HG03378 (cell line): ENCODE measurements at regions not wholly inside any gene's neighbourhood (a gene's known extent, or its start where the extent isn't known, plus 50 kb on each side); places are given as distances from the start of the nearest gene placed in this dataset.
"Not testable (repeated sequence)": the region's sequence is repeated elsewhere in the genome, so short reads cannot be mapped to it uniquely, and the experiment has no call there.

ENCODE experiments used
- ATAC-seq: cut with Tn5 transposase; IDR thresholded peaks from one replicate; pipeline ENCODE4 v1.9.1; 2021; ENCODE audit warnings: mild to moderate bottlenecking, moderate library complexity; ENCODE audit not compliant: unreplicated experiment

DNA sequence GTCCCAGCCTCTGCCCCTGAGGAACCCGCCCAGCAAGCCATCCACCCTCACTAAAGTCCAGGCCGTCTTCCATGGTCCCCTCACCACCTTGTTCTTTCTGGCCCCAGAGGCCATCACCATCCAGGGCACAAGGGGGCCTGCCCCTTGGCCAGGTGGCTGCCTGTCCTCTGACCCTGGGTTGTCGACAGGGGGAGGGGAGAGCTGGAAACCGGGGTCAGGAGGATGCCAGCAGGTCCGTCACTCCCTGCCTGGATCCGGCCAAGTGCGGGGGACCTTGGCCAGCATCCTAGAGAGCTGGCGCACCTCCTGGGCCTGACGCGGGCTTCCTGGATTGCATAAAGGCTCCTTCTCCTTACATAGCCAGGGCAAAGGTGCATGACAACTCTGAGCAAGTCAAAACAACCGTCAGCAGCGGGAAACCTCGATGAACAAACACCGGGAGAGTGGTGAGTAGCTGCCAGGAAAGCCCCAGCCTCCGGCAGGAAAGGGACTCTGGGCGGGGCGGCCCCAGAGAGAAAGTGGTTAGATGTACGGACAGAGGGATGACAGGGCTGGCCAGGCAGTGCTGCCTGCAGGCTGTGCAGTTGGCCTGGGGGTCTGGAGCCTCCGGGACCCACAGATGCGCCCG, 4461.2 kb upstream of the TPTE start:
- not testable (repeated sequence) for ATAC-seq

DNA sequence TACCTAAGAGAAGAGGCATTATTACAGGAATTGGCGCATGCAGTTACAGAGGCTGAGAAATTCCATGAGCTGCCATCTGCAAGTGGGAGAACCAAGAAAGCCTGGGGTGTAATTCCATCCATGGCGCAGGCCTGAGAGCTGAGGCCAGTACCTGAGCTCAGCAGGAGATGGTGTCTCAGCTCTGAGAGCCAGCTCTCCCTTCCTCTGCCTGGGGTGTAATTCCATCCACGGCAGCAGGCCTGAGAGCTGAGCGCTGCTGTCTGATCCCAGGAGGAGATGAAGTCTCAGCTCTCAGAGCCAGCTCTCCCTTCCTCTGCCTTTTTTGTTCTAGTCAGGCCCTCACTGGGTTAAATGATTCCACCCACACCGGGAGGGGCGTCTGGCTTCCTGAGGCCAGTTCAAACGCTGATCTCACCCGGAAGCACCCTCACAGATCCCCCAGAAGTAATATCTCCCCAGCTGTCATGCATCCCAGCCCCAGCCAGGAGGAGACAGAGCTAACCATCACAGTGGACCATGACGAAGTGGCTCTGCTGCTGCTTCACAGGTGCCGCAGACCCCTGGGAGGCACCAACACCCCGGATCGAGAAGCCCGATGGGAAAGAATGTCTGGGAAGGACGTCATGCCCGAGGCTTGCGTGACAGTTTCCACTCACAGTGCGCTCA, 4454.9 kb upstream of the TPTE start:
- not testable (repeated sequence) for ATAC-seq

DNA sequence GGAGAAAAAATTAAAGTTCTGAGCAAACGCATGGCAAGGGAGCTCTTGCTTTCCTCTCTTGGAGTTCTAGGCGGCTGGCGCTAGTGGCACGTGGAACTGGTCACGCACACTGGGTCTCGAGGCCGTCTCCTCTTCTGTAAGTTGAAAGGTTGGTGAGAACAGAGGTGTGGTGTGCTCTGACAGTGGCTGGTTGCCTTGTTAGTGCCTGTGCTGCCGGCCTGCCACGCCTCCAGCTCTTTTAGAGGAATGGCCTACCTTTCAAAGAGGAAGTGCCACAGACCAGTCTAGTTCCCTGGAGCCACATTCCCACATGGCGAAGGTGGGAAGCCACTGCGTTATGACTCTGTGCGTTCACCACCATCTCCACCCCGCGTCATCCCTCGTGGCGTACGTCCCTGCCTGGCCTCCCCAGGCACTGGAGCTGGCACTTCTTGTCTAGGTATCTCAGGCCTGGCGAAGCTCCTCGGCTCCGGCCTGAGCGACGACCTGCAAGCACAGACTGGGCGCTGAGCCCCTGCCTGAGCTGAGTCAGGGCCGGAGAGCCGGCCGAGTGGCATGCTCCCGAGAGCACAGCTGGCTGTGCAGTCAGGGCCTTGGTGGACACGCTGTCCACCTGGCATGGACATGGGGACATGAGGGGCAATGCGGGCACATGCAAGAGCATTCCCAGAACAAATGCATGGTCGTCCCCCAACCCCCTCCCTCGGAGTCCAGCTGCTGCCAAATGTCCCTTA, 4453.1 kb upstream of the TPTE start:
- not testable (repeated sequence) for ATAC-seq

DNA sequence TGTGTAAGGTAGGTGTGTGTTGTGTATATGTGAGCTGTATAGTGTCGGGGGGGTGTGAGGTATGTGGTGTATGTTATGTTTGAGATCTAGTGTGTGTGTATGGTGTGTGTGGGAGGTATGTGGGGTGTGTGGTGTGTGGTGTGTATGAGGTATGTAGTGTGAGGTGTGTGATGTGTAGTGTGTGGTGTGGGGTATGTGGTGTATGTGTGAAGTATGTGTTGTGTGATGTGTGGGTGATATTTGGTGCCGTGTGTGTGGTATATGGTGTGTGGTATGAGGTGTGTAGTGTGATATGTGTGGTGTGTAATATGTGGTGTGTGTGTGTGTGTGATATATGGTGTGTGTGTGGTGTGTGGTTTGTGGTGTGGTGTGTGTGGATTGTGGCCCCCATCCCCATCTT, 4451.2 kb upstream of the TPTE start:
- not testable (repeated sequence) for ATAC-seq

DNA sequence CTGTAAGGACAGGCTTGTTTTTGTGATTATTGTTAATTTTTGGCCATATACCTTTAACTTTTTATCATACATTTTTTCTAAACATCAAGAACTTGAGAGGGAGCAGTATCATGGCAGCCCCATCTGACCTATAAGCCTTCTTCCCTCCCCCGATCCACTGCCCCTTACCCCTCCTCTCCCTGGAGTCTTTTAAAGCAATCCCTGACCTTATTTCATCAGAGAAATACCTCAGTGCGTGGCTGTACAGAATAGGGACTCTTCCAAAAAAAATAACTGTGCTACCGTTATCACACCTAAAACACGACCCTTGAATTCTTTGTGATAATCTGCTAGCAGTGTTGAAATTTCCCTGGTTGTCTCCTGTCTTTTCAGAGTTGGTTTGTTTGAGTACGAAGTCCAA, 4448.7 kb upstream of the TPTE start:
- ATAC-seq = not testable (repeated sequence)

DNA sequence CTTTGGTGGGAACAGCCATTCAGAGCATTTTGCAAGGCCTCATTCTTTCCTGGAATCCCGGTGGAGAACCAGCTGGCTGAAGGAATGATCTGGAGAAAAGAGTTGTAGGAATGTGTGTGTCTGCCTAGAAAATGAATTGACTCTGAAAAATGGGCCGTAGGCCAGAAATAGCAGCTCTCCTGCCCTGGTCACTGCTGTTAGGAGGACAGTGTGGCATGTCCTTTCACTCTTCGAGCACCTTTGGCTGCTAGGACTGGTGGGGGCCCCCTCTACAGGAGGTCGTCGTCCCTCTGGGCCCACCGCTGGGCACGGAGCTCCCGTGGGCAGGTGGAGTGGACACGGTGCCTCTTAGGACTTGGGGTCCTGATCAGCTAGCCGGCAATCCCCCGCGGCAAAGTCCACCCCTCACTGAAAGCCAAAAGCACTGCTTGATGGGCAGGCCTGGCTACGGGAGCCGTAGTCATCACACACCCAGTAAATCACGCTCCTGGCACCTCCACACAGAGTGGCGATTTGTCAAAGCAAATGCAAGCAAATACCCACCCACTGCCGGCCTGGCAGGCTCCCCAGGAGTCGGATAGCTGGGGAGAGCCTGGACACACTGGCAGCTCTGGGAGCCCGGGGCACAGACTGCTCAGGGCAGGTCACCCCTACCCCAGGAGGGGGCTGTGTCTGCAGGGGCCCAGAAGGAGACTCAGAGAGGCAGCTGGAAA, 4447.2 kb upstream of the TPTE start:
- not testable (repeated sequence) for ATAC-seq

DNA sequence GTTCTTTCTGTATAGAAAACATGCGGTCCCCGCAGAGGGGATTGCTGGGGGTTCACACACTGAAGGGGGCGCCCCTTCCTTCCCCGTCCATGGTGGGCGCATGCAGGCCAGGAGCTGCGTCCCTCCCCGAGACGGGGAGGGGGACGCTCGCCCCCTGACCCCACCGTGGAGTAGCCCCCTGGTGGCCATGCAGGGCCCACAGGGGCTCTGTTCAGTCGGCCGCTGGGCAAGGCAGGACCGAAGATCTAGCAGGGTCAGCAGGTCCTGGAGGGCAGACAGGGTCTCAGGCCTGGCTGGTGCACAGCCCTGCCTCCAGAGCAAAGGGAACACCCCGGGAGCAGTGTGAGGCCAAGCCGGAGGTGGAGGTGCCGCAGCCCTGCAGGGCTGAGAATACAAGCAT, 4446.4 kb upstream of the TPTE start:
- ATAC-seq = not testable (repeated sequence)

DNA sequence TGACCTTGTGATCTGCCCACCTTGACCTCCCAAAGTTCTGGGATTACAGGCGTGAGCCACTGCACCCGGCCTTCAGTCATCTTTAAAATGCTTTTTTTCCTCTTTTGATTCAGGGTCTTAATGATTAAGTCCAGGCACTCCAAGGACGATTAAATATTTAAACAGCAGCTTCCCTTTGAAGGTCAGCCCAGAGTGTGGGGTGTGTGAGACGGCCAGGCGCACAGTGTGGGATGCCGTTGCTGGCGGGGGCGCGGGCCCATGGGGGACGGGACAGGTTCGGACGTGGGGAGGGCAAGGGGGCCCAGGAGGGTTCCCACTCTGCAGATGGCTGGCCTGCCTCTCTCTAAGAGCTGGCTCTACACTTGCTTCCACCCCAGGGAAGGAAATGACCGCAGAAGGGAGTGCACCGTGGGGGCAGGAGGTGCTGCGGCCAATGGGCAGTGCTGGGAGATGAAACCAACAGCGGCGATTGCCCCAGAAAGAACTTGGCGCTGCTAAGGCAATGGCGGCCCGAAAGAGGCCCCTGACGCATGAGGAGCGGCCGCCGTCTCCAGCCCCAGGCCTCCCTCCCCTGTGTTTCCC, 4445.7 kb upstream of the TPTE start:
- ATAC-seq = not testable (repeated sequence)

DNA sequence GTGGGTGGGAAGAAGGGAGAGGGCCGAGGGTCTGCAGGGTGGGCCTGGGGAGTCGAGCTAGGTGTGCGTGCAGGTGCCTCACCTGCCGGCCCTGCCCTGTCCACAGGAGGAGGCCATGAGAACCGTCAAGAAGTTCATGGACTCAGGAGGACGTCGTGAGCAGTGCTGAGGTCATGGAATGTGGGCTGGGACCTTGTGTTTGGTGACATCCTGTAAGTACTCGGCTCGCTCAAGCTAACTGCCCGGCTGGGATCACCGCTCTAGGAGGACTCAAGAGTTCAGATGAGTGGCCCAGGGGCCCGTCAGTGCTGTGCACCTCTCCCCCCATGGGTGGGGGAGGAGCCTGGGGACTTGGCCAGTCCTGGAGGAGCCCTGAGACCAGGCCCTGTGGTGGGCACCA, 4444.0 kb upstream of the TPTE start:
- not testable (repeated sequence) for ATAC-seq

DNA sequence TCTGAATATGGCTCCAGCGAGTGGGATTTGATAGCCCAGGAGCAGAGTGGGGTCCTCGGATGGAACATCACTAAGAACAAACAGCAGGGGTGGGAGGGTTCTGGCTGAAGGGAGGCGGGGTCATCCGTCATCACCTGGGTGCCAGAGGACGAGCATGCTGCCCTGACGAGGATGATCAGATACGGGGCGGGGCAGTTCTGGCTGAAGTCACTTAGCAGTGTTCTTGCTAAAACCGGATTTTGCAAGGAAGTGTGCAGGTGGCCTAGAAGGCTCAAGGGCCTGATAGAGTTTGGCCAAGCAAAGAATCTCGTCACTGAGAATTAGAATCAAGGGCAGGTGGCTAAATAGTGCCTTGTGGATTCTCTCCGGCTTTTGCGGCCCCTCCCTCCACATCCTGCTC, 4442.5 kb upstream of the TPTE start:
- ATAC-seq = not testable (repeated sequence)

DNA sequence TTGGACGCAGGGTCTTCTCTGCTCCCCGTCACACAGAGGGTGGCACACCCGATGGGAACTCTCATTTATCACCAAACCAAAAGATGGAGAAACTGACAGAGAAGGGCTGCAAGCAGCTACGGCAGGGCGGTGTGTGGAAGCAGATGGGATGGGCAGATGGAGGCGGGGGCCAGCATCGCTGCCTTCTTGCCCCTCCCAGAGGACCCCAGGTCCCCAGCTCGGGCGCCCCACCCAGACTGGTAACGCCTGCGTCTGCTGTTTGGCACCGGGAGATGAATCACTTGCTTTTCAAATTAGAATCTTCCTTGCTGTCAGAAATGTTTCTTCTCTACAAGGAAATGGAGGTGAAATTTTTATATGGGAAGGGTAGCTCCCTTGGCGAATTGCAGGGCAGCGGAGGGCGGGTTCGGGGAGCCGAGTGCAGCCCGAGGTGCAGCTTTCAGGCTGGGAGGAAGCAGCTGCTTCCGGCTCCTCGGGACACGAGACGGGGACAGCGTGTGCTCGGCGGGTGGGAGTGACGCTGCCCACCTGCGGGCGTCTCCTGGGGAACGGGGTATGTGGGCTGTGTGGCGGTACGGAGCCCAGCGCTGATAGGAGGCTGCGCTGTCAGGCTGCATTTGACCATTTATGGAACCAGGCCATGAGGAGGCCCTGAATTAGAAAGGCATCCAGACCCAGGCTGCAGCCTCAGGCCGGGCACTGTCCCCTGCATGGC, 4440.3 kb upstream of the TPTE start:
- ATAC-seq = not testable (repeated sequence)

DNA sequence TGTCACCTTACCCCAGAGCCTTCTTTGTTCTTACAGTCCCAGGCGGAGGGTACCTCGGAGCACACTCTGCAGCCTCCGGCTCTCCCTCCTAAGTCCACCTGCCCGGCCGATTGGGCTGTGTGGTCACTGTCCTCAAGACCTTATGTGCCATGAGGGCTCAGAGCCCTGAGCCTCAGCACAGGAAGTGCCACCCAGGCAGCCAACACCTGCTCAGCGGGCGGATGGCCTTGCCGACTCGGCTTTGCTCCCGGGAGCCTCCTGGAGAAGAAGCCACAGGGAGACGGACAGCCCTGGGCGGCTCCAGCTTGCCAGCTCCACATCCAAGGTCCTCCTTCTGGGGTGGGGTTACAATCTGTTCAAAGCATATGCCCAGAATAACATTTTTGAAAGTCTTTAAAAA, 4439.2 kb upstream of the TPTE start:
- not testable (repeated sequence) for ATAC-seq

DNA sequence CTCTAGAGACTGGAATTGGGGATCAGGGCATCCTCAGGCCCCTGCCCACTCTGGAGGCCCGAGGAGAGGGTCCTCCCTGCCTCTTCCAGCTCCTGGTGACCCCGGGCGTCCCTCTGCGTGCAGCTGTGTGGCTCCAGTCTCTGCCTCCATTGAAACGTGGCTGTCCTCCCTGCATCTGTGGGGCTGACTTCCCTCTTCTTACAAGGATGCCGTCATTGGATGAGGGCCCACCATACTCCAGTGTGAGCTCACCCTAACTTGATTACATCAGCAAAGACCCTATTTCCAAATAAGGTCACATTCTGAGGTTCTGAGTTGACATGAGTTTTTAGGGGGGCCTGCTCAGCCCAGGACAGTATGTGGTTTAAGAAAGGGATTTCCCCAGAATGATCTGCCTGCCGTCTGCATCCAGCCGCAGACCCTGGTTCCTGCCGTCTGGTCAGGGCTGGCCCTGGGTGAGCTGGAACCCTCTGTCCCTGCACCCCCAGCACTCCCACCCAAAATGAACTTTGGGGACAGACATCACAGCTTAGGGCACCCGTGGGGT, 4437.7 kb upstream of the TPTE start:
- ATAC-seq = not testable (repeated sequence)

DNA sequence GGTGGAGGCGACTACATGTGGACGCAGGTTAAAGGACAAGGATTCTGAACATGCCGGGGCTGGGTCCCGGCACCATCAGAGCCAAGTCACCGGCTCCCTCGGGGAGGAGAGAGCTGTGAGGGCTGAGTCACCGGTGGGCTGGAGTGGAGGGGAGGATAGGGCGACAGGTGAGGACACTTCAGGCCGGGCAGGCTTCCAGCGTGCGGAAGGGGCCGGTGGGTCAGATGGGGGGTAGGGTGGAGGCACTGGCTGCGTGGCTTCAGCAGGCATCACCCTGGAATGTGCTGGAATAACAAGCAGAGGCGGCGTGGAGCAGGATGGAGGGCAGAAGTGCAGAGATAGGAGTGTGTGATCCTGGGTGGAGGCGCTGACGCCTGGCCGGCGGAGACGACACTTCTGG, 4435.3 kb upstream of the TPTE start:
- ATAC-seq = not testable (repeated sequence)

DNA sequence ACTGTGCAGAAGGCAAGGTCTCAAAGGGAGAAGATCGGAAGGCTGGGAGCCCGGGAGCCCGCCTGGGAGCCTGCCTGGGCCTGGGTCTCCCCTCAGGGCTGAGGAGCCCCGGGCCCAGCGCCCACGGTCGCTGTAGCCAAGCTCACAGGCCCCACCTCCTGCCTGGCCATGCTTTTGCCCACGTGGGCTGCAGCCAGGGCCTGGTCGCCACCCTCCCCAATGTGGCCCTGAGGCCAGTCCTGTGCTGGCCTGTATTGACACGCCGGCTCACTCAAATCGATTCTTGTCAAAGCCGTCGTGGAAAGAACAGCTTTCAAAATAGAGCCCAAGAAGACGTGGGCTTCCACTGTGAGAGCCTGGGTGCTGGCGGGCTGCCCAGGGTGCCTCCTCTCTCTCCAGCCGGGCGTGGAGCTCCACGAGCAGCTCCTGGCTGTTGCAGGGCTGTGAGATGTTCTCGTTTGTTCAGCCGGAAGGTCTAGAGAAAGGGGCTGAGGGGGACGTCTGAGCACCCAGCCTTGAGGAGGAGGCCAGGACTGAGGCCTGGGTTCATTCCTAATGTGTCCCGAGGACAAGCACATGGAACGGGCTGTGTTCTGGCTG, 4433.7 kb upstream of the TPTE start:
- not testable (repeated sequence) for ATAC-seq

DNA sequence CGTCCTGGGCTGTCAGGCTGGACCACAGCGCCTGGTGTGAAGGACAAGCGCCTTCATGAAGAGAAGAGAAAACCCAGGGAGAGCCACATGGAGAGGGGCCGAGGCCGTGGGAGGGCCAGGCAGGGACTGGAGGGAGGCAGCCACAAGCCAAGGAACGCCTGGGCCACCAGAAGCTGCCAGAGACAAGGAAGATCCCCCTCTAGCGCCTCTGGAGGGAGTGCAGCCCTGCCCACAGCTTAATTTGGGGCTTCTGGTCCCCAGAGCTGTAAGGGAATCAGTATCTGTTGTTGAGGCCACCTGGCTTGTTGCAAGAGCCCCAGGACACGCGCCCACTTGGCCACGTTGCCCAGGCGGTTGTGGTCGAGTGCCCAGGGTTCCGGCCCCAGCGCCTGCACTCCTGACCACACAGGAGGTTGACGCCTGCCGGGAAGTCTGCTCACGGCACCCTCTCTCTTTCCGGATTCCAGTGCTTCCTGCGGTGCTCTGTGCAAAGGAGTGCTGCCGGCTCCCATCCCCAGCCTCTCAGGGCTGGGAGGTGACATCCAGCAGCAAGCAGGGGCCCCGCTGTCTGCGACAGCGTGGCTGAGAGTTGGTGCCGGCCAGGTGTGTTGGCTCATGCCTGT, 4431.0 kb upstream of the TPTE start:
- not testable (repeated sequence) for ATAC-seq

DNA sequence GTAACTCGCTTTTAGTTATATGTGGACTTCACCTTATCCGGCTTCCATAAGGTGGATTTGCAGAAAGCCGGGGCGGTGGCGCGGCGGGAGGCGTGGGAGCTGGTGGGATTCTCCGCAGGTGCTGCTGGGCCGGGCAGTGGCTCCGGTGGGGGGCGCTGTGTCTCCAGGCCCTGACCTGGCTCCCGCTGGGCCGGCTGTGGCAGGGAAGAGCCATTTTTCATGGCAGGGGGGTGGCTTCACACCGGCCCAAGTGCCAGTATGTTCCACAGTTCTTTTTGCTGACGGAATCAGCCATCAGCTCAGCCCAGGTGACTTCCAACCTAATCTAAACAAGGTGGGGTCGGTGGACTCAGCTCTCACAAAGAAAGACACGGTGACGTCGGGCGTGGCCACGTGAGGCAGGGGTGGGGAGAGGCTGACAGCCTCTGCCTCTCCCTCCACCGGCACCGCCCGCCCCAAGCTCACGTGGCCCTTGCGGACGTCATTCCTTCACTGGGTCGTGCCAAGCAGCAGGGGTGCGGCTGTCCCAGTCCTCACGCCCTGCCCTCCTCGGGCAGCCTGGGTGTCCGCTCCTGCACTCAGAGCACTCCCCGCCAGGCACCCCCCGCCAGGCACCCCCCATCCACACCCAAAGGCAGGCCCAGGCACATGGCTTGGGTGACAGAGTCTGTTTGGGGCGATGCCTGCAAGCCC, 4429.9 kb upstream of the TPTE start:
- not testable (repeated sequence) for ATAC-seq

DNA sequence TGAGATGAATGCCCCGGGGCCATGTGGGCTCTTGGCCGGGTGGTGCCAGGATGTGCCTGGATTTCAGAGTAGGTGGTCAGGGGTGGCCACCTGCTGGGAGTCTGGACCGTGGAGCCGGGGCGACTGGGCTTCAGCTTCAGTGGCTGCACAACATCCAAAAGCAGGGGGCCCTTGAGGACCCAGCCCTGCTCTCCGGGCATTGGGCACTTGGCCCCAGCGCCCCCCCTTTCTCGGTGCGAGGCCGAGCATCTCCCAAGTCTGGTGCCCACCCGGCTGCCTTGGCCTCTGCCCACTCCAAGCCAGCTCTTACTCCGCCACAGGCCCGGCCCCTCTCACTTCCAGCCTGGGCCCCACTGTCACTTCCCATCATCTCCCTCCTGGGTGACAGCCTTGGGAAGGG, 4429.0 kb upstream of the TPTE start:
- not testable (repeated sequence) for ATAC-seq

DNA sequence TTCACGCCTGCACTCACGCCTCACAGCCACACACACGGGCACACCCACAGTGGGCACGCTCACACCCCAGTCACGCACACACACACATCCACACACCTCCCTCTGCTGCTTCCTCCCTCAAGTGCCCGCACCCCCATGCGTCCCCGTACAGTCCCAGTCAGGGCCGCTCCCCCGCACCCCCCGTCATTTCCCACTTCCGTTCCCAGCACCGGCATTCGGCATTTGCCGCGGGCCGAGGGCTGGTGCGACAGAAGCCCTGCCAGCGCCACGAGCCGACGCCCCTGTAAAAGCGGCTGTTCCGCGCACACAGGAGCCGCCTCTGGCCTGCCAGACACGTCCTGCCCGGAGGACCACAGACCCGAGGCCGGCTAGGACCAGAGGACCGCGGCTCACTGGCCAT, 4428.0 kb upstream of the TPTE start:
- not testable (repeated sequence) for ATAC-seq
